Tibial nerve (tissue), 4 donors: ENCODE measurements at regions not wholly inside any gene's neighbourhood (a gene's known extent, or its start where the extent isn't known, plus 50 kb on each side); places are given as distances from the start of the nearest gene placed in this dataset.

ENCODE experiments used
- CTCF ChIP-seq, 5 experiments: fragments of 200-600 bp in 3 of 5; fragments of 450-650 bp in 2 of 5; sonication (generic) in 3 of 5; IDR thresholded peaks; one replicate each; pipeline ENCODE4 v1.5.1; 2016 to 2019; ENCODE audit warnings: antibody characterized with exemption in 5 of 5, mild to moderate bottlenecking in 3 of 5, moderate library complexity in 2 of 5
- EP300 ChIP-seq, 2 donors: sonication (generic); formaldehyde crosslinking; IDR thresholded peaks; one replicate each; pipeline ENCODE4 v1.6.1; 2017; ENCODE audit warnings: antibody characterized with exemption in 2 of 2, mild to moderate bottlenecking in 1 of 2
- POLR2A ChIP-seq, 2 donors: fragments of 450-650 bp; IDR thresholded peaks; one replicate each; pipeline ENCODE4 v1.6.1; 2017; ENCODE audit warnings: antibody characterized with exemption in 2 of 2, mild to moderate bottlenecking in 2 of 2, moderate library complexity in 2 of 2

- no peak for TF ChIP-seq POLR2A (IDR thresholded peaks at IDR 0.05)
- no peak for TF ChIP-seq EP300 (IDR thresholded peaks at IDR 0.05)
- TF ChIP-seq CTCF (IDR thresholded peaks at IDR 0.05): no peak
These were observed 968.4 kb downstream of the SORCS3 start for GRCh38 chr10:105609451-105609850.
